WI38 (cell line): ENCODE measurements at regions not wholly inside any gene's neighbourhood (a gene's known extent, or its start where the extent isn't known, plus 50 kb on each side); places are given as distances from the start of the nearest gene placed in this dataset.

ENCODE experiments used
- H3K4me3 ChIP-seq: 2 replicates; pipeline ENCODE4 v1.5.1; 2011; ENCODE audit warnings: low read depth, mild to moderate bottlenecking, control low read depth, low read length
- CTCF ChIP-seq: IDR thresholded peaks from 2 replicates; pipeline ENCODE4 v1.5.1; 2012; ENCODE audit warnings: low read depth, mild to moderate bottlenecking, control low read depth, low read length

GRCh38 chr4:171221181-171221580 lies 592.0 kb upstream of the GALNTL6 start:
- no peak for TF ChIP-seq CTCF
- H3K4me3 ChIP-seq = no peak overlapping the region

DNA sequence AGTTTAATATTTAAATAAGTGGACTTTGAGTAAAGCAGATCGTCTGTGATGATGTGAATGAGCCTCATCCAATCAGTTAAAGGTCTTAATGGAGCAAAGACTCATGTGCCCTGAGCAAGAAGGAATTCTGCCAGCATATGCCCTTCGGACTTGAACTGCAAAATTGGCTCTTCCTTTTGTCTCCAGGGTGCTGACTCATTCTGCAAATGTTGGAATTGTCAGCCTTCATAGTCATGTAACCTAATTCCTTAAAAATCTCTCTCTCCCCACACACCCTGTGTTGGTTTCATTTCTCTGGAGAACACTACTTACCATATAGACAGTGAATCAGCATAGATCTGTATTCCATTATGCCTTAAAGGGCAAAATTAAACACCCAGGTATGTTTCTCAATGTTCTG lies 609.8 kb upstream of the GALNTL6 start:
- no peak overlapping the region for H3K4me3 ChIP-seq

GRCh38 chr4:171202908-171203307 lies 610.3 kb upstream of the GALNTL6 start:
- no peak overlapping the region for H3K4me3 ChIP-seq
- TF ChIP-seq CTCF = no peak

More for the DNA sequence above, 609.8 kb upstream of the GALNTL6 start:
- no peak for TF ChIP-seq CTCF

DNA sequence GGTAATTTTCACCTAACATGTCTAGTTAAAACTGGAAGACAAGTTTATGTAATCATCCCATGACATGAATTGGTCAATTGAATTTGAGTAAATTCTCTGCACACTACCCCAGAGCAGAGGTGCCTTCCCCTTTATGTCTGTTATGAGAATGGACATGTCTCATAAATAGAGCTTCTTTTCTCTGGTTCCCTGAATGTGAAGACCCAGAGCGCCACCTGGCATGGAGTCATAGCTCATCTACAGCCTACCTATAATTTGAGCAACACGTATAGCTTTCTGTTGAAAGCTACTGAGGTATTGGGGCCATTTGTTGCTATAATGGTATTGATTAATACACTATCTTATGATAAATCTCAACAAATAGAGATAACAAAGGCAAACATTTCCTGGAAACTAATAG lies 626.5 kb upstream of the GALNTL6 start:
- TF ChIP-seq CTCF = no peak

DNA sequence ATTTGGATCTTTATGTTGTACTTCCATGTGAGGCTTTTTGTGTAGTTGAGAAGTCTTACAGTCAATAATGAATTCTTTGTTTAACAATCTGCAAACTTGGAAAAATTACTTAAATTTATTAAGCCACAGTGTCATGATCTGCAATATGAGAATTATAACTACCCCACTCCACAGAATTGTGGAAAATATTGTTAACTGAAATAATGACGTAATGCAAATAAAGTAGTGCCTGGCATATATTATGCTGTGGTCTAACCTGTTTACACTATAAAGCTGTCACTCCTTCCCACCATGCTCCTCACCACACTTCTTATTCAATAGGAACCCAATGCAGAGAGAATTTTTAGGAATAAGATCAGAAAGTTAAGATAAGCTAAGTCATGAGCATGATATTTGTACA lies 632.1 kb upstream of the GALNTL6 start:
- no peak overlapping the region for H3K4me3 ChIP-seq
- no peak for TF ChIP-seq CTCF

More for the DNA sequence above, 626.5 kb upstream of the GALNTL6 start:
- H3K4me3 ChIP-seq = no peak overlapping the region

GRCh38 chr4:171170671-171171070 lies 642.5 kb upstream of the GALNTL6 start:
- TF ChIP-seq CTCF = no peak
- H3K4me3 ChIP-seq = no peak overlapping the region

GRCh38 chr4:171169396-171169795 lies 643.8 kb upstream of the GALNTL6 start:
- TF ChIP-seq CTCF = no peak
- no peak overlapping the region for H3K4me3 ChIP-seq
